SU-DHL-6 (cell line): ENCODE measurements at regions not wholly inside any gene's neighbourhood (a gene's known extent, or its start where the extent isn't known, plus 50 kb on each side); places are given as distances from the start of the nearest gene placed in this dataset.

Source experiments
- CTCF ChIP-seq: fragments of 200-600 bp; sonication (generic); IDR thresholded peaks from one replicate; pipeline ENCODE4 v1.5.1; 2017; ENCODE audit warnings: antibody characterized with exemption, mild to moderate bottlenecking, low read length, moderate library complexity; ENCODE audit not compliant: insufficient read depth, poor library complexity, severe bottlenecking
- EZH2phosphoT487 ChIP-seq: fragments of 200-600 bp; sonication (generic), shearing (Covaris generic); conservative IDR thresholded peaks from 2 replicates; pipeline ENCODE4 v1.6.1; 2018; ENCODE audit warnings: mild to moderate bottlenecking, antibody characterized with exemption, low read length, moderate library complexity, mixed read lengths

GRCh38 chr16:48897698-48898205, 287.8 kb upstream of the N4BP1 start:
- TF ChIP-seq CTCF (no peak), EZH2phosphoT487 (no peak)
